OCI-LY1 (cell line): ENCODE measurements at regions not wholly inside any gene's neighbourhood (a gene's known extent, or its start where the extent isn't known, plus 50 kb on each side); places are given as distances from the start of the nearest gene placed in this dataset.

Experiments
- H2AFZ ChIP-seq: fragments of 200-600 bp; sonication (generic), shearing (Covaris generic); 2 replicates; pipeline ENCODE4 v1.6.0; 2014; ENCODE audit warnings: antibody characterized with exemption, mild to moderate bottlenecking, low read length
- H3F3A ChIP-seq: fragments of 200-600 bp; sonication (generic), shearing (Covaris generic); 2 replicates; pipeline ENCODE4 v1.6.0; 2014; ENCODE audit warnings: mild to moderate bottlenecking, antibody characterized with exemption, low read length, moderate library complexity; ENCODE audit not compliant: insufficient read depth
- H3K27ac ChIP-seq: fragments of 200-600 bp; sonication (generic); 2 replicates; pipeline ENCODE4 v1.5.1; 2014; ENCODE audit warnings: low read length, mixed run types, mild to moderate bottlenecking, low read depth; ENCODE audit not compliant: poor library complexity, severe bottlenecking
- H3K27me3 ChIP-seq: fragments of 200-600 bp; sonication (generic); 2 replicates; pipeline ENCODE4 v1.6.0; 2014; ENCODE audit warnings: antibody characterized with exemption, mild to moderate bottlenecking, low read length, moderate library complexity; ENCODE audit not compliant: insufficient read depth
- H3K36me3 ChIP-seq: fragments of 200-600 bp; sonication (generic); 2 replicates; pipeline ENCODE4 v1.6.1; 2014; ENCODE audit warnings: mild to moderate bottlenecking, antibody characterized with exemption, low read length, moderate library complexity, mixed read lengths; ENCODE audit not compliant: insufficient read depth
- H3K4me1 ChIP-seq: fragments of 200-600 bp; sonication (generic); 2 replicates; pipeline ENCODE4 v1.5.1; 2014; ENCODE audit warnings: mild to moderate bottlenecking, low read length, moderate library complexity; ENCODE audit not compliant: insufficient read depth, severe bottlenecking
- H3K4me2 ChIP-seq: fragments of 200-600 bp; sonication (generic), shearing (Covaris generic); 2 replicates; pipeline ENCODE4 v1.6.1; 2014; ENCODE audit warnings: low read length
- H3K4me3 ChIP-seq: fragments of 200-600 bp; sonication (generic); 2 replicates; pipeline ENCODE4 v1.5.1; 2014; ENCODE audit warnings: low read length, low read depth, mild to moderate bottlenecking, mixed read lengths; ENCODE audit not compliant: poor library complexity, severe bottlenecking
- H3K79me2 ChIP-seq: fragments of 200-600 bp; shearing (Covaris generic); 2 replicates; pipeline ENCODE4 v1.6.1; 2016; ENCODE audit warnings: mixed run types, low read length, mixed read lengths; ENCODE audit not compliant: insufficient read depth
- H3K9ac ChIP-seq: fragments of 200-600 bp; sonication (generic), shearing (Covaris generic); 2 replicates; pipeline ENCODE4 v1.6.1; 2014; ENCODE audit warnings: mild to moderate bottlenecking, low read length, mixed read lengths
- H3K9me2 ChIP-seq: fragments of 200-600 bp; sonication (generic), shearing (Covaris generic); 2 replicates; pipeline ENCODE4 v1.6.1; 2014; ENCODE audit warnings: low read depth, mild to moderate bottlenecking, low read length, mixed read lengths
- H3K9me3 ChIP-seq: fragments of 200-600 bp; shearing (Covaris generic); 2 replicates; pipeline ENCODE4 v1.6.1; 2014; ENCODE audit warnings: low read length, mixed read lengths
- H4K20me1 ChIP-seq: fragments of 200-600 bp; sonication (generic), shearing (Covaris generic); 2 replicates; pipeline ENCODE4 v1.6.0; 2016; ENCODE audit warnings: mild to moderate bottlenecking, low read length; ENCODE audit not compliant: insufficient read depth
- EZH2 ChIP-seq: fragments of 200-600 bp; sonication (generic), shearing (Covaris generic); IDR thresholded peaks from 2 replicates; pipeline ENCODE4 v1.8.0; 2017; ENCODE audit warnings: borderline replicate concordance, mixed run types, mild to moderate bottlenecking, antibody characterized with exemption, low read length, moderate library complexity, mixed read lengths
- TF ChIP-seq, protein P1 (sequence below): fragments of 200-600 bp; sonication (generic), shearing (Covaris generic); IDR thresholded peaks from 2 replicates; pipeline ENCODE4 v1.5.1; 2017; ENCODE audit warnings: mild to moderate bottlenecking, antibody characterized with exemption, low read length, moderate library complexity, mixed read lengths

DNA sequence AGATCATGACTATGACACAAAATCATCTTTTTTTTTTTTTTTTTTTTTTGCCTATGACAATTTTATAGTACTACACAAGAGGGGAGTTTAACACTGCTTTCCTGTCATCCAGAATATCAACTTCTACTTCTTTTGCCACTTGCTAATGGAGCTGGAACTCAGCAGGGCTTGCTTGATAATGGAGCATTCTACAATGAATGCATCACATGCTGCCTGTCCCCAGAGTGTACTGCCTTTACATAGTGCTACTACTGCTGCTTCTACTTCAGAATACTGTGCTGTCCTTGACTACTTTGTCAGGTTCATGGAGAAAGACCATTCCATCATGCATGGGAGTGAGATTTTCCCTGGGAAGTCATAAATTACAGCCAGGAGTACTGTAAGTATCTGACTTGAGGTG lies 338.6 kb upstream of the SEMA3A start:
- Histone ChIP-seq H3K4me2 (no peak overlapping the region), H3K79me2 (no peaks in the 10 kb centered on the region), H3F3A (no peaks in the 10 kb centered on the region), H3K9me2 (no peaks in the 10 kb centered on the region), H2AFZ (no peak overlapping the region), H3K9ac (no peak overlapping the region), H3K9me3 (no peaks in the 10 kb centered on the region), H3K27ac (no peak overlapping the region), H3K27me3 (no peaks in the 10 kb centered on the region), H4K20me1 (no peaks in the 10 kb centered on the region), H3K36me3 (no peaks in the 10 kb centered on the region), H3K4me3 (no peak overlapping the region), H3K4me1 (no peaks in the 10 kb centered on the region)
- no peak for TF ChIP-seq EZH2
- TF ChIP-seq, protein P1, sequence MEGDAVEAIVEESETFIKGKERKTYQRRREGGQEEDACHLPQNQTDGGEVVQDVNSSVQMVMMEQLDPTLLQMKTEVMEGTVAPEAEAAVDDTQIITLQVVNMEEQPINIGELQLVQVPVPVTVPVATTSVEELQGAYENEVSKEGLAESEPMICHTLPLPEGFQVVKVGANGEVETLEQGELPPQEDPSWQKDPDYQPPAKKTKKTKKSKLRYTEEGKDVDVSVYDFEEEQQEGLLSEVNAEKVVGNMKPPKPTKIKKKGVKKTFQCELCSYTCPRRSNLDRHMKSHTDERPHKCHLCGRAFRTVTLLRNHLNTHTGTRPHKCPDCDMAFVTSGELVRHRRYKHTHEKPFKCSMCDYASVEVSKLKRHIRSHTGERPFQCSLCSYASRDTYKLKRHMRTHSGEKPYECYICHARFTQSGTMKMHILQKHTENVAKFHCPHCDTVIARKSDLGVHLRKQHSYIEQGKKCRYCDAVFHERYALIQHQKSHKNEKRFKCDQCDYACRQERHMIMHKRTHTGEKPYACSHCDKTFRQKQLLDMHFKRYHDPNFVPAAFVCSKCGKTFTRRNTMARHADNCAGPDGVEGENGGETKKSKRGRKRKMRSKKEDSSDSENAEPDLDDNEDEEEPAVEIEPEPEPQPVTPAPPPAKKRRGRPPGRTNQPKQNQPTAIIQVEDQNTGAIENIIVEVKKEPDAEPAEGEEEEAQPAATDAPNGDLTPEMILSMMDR = no peak

DNA sequence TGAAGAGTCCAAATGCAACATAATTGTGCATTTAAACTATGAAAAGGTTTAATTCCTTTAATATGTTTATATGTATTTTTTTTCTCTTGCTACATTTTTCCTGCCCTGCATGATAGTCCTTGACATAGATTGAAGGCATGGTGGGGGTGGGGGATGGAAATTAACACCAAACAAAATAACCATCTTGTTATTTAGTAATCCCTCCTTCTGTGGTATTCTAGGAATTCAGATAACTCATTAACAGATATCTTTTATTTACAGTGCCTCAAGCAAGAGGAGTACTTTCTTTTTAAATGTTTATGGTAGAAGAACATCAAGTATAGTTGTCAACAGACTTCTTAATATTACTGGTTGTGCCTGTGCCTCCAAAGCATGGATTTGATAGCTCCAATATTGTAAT lies 337.6 kb upstream of the SEMA3A start:
- TF ChIP-seq, protein P1 = no peak
- TF ChIP-seq EZH2 = no peak
- H3K27ac ChIP-seq = no peak overlapping the region
- H3K9me2 ChIP-seq = no peaks in the 10 kb centered on the region
- no peak overlapping the region for H2AFZ ChIP-seq
- H3K79me2 ChIP-seq = no peaks in the 10 kb centered on the region
- no peak overlapping the region for H3K9ac ChIP-seq
- no peak overlapping the region for H3K4me3 ChIP-seq
- no peaks in the 10 kb centered on the region for H3K27me3 ChIP-seq
- no peaks in the 10 kb centered on the region for H4K20me1 ChIP-seq
- H3K9me3 ChIP-seq = no peaks in the 10 kb centered on the region
- H3K4me1 ChIP-seq = no peaks in the 10 kb centered on the region
- no peaks in the 10 kb centered on the region for H3K36me3 ChIP-seq
- no peak overlapping the region for H3K4me2 ChIP-seq
- no peaks in the 10 kb centered on the region for H3F3A ChIP-seq

DNA sequence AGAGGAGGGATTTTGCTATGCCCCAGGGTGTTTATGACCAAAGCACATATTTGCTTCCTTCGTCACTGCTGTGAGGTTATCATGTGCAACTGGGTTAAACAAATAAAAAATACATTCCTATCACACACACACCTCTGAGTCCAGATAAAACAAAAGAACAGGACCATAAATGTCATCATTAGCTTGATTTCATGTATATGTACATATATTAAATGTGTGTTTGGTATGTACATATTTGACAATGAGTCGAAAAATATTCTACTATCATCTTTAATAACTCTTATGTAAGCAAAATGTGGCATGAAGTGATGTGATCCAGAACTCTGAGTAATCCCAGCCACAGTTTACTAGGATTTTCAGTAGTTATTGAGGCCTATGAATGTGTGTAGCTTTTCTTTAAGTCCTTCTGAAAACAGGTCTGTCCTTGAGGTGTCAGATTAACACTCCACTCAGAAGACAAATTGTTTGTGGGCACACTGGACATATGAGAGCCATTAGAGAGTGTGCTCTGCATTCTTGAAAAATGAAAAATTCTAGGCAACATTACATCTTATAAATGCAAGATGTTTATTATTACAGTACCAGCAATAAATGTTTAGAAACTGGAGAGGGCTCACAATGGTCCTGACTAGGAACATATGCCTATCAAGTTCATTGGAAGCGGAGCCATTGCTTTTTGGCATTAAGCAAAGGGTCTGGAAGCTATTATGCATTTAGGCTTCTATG lies 335.1 kb upstream of the SEMA3A start:
- Histone ChIP-seq H3K79me2 (no peaks in the 10 kb centered on the region), H3K36me3 (no peaks in the 10 kb centered on the region), H3K27ac (no peak overlapping the region), H4K20me1 (no peaks in the 10 kb centered on the region), H3K9ac (no peak overlapping the region), H3K4me3 (no peak overlapping the region), H3K27me3 (no peaks in the 10 kb centered on the region), H3K9me2 (no peaks in the 10 kb centered on the region), H3K4me1 (no peaks in the 10 kb centered on the region), H3F3A (no peaks in the 10 kb centered on the region), H3K4me2 (no peak overlapping the region), H3K9me3 (no peaks in the 10 kb centered on the region), H2AFZ (no peak overlapping the region)
- TF ChIP-seq, protein P1 = no peak
- no peak for TF ChIP-seq EZH2
